GM19468 (cell line): ENCODE measurements at regions not wholly inside any gene's neighbourhood (a gene's known extent, or its start where the extent isn't known, plus 50 kb on each side); places are given as distances from the start of the nearest gene placed in this dataset.
"Not testable (repeated sequence)": the region's sequence is repeated elsewhere in the genome, so short reads cannot be mapped to it uniquely, and the experiment has no call there.

Source experiments
- ATAC-seq: cut with Tn5 transposase; IDR thresholded peaks from one replicate; pipeline ENCODE4 v1.9.1; 2021; ENCODE audit warnings: mild to moderate bottlenecking, moderate library complexity, moderate number of reproducible peaks; ENCODE audit not compliant: unreplicated experiment; ENCODE audit errors: extremely low read depth

DNA sequence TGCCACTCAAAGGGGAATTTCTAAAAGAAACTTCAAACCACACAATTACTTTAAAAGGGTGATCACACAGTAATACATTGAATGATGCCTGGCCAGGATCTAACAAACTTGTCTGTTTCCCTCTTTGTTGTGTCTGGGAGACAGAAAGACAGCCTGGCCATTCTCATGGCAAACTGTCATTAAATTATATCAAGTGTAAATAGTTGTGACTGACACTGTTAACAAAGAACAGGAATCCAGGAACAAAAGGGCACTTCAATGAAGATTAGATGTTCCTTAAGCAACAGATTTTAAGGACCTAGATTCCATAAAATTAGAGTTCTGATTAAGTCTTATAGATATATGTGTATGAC lies 383.6 kb downstream of the KCNJ2 start:
- no peak for ATAC-seq

DNA sequence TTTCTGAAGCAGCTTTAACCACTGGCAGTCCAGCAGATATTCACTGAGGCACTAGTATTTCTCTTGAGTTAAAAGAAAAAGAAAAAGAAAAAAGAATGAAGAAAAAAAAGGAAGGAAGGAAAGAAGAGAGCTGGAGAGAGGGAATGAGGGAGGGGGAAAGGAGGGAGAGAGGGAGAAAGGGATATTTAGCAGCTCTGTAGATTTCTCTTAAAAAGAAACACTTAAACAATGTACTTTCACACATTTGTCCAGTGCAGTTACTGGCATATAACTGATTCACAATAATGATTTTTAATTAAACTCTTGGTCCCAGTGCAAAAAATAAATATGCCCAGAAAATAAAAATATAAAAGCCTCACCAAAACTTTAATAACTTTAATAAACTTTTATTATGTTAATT lies 386.4 kb downstream of the KCNJ2 start:
- ATAC-seq, result no peak

GRCh38 chr17:70558821-70559220 lies 389.5 kb downstream of the KCNJ2 start:
- no peak for ATAC-seq

GRCh38 chr17:70560471-70560870 lies 391.1 kb downstream of the KCNJ2 start:
- no peak for ATAC-seq

DNA sequence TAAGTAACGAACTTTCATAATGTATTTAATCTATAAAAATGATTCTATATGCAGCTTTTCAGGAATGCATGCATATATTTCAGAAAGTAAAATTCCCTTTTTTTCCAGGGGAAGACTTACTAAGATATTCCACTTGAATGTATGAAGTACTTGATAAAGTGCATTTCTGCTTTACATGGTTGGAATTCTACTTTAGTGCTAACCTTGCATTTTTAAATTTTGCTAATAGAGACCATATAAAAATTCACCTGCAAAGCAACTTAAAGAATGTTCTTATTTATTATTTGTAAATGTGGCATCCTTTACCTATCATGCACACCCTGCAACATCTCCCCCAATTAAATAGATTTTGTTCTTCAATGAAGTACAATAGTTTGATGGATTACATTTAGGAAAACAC lies 392.8 kb downstream of the KCNJ2 start:
- no peak for ATAC-seq

DNA sequence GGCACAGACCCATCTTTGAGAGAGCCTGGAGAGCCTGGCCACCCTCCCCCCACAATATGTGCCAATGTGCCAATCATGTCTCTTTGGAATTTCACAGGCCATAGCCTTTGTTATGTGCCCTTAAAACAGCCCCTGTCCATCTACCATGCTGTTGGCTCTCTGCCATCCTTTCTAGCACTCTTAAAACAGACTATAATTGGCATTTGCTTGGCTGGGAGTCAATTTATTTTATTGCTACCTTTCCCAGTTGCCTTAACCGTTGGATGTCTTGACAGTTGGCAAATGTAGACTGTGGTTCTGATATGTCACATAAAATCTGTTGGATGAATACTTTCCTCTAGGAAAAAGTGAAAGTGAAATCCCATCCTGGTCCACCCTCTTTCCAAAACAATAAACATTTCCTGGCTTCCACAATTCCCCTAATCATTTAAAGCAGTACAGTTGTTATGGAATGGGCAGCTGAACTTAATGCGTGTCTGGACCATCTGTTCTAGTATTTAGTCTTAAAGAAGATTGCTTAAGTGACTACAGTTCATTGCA lies 394.0 kb downstream of the KCNJ2 start:
- no peak for ATAC-seq

DNA sequence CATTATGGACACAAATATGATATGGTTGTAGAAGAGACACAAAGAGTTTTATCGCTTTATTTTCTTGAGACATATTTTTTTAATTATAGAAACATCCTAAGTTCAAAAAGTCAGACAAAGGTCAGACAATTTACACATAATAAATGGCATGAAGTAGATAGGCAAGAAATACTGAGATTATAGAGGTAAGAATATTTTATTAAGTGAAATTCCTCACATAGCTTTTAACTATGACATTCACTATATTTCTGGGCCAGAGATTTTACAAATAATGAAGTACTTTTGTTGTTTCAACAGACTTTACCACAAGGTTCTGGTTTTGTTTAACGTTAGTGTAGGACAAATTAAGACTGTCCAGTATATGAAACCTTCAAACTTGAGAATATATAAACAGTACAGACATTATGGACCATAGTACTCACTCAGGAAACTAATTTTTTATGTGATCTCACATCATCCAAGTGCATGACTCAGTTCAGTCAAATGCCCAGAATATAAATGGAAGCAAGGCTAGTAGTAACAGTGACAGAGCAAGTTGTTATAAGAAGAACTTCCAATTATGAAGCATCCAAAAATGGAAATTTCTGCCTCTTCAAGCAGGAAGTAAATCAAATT lies 394.8 kb downstream of the KCNJ2 start:
- no peak for ATAC-seq

DNA sequence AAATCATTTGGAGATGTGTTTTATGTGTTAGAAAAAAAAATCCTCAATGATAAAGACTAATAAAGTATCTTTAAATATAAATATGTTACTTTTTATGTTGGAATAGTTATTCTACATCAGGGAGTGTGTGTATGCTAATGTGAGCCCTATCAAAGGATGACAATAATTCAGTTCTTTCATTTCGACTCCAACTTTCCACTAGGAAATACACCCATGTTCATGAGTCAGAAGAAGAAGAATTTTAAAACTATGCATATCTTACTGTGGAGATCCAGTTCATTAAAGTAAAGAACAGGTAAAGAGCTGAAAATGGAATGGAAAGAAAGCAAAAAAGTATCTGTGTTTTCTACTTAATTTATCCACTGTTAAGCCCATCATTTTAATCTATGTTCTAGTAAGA lies 399.8 kb downstream of the KCNJ2 start:
- no peak for ATAC-seq

GRCh38 chr17:70577456-70577855 lies 408.1 kb downstream of the KCNJ2 start:
- no peak for ATAC-seq

DNA sequence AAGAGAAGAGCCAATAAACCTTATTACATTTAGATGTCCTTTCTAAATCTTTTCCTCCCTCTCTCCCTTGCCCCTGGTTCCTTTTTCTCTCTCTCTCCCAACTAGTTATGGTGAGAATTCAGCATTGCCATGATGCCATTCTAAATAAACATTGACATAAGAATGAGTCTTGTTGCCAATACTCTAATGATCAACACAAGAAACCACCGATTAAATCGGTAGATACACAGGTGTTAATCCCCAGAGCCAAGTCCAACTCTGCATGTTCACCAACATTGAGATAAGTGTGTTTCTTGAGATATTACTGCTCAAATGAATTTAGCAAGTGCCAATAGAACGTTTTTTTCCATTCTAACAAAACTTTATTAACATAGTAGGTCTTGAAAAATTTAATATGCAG lies 412.1 kb downstream of the KCNJ2 start:
- no peak for ATAC-seq

- no peak for ATAC-seq
These were observed 413.4 kb downstream of the KCNJ2 start for GRCh38 chr17:70582777-70583176.

DNA sequence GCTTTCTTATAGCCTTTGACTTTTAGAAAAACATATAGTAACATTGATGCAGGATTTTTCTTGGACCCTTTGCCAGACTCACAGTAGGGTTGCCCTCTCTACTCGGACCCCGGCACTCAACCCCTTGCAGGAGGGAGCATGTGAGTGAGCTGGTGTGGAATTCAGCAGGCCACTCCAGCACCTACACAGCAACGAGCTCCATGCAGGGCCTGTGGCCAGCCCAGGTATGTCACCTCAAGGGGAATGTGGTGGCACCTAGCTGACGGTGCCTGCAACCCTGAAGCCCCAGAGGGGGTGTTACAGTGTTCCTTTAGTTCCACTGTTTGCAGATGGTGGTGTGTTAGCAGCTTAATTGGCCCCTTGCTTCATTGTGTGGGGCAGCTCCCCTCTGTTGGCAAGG lies 414.9 kb downstream of the KCNJ2 start:
- ATAC-seq, result no peak

DNA sequence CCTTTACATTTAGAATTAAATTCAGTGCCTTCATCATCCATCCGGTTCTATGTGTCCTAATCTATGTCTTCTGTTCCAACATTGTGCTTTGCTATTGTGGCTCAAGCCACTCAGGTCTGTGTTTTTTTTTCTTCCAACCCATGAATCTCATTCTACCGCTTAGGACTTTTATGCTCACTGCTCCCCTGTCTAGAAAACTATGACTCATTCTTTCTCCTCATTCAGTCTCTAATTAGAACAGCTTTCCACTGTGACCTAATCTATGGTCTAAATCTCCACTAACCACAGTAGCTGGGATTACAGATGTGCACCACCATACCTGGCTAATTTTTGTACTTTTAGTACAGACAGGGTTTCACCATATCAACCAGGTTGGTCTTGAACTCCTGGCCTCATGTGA lies 418.7 kb downstream of the KCNJ2 start:
- ATAC-seq, result no peak

DNA sequence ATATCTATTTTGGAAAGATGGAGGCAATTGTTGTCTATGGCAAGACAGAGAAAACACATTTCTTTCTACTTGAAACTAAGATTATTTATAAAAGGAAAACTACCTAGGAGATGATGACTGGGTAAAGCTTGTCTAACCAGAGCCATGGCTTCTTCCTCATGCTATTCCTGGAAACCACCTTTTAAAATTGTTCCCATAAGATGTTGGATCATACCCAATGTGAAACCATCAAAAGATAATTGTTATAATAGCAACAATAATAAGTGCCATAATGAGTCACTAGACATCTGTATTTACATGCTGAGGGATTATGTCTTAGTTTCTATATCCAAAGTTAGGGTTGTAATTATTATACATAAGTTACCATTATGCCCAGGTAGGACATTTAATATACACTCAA lies 428.4 kb downstream of the KCNJ2 start:
- no peak for ATAC-seq

DNA sequence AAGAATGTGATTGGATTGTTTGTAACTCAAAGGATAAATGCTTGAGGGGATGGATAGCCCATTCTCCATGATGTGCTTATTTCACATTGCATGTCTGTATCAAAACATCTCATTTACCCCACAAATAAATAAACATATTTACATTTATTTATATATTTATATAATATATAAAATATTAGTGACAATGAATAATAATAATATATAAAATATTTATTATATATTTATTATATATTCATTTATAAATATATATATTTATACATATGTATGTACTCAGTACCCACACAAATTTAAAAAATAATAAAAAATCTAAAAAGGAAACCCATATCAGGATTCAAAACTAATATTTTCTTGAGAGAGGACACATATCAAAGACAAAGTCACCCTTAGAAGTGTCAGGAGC lies 429.9 kb downstream of the KCNJ2 start:
- no peak for ATAC-seq

GRCh38 chr17:70599945-70600344 lies 430.6 kb downstream of the KCNJ2 start:
- not testable (repeated sequence) for ATAC-seq

DNA sequence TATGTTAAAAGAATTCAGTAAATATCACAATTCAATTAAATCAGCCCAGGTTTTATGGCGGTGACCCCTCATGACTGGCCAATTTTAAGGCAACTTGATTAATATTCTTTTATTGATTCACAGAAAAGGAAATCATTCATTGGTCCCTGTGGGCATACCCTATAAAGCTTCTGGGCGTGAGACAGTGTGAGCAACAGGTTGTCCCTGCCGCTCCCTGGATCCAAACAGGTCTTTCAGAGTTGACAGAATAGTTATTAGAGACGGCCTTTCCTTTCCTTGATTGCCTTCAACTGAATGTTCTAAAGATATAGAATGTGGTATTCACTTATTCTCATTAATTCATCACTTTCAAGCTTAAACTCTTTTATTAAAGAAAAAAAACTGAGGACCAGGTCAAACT lies 433.9 kb downstream of the KCNJ2 start:
- no peak for ATAC-seq

GRCh38 chr17:70604854-70605253 lies 435.5 kb downstream of the KCNJ2 start:
- no peak for ATAC-seq

DNA sequence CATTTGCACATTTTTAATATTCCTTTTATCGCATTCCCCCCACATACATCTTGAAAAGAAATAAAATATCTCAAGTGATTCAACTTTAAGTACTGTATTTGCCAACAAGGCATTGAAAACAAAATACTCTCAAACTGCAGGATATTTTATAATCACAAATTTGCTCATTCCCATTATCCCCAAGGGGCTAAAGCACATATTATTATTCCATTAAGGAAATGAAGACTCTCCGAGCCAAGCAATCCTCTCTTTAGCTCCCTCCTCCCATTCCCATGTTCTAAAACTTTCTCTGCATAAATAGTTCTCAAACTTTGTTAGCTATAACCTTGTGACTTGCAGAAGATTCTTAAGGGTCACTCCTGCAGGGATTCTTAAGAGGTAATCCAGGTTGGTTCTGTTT lies 436.8 kb downstream of the KCNJ2 start:
- ATAC-seq, result no peak

DNA sequence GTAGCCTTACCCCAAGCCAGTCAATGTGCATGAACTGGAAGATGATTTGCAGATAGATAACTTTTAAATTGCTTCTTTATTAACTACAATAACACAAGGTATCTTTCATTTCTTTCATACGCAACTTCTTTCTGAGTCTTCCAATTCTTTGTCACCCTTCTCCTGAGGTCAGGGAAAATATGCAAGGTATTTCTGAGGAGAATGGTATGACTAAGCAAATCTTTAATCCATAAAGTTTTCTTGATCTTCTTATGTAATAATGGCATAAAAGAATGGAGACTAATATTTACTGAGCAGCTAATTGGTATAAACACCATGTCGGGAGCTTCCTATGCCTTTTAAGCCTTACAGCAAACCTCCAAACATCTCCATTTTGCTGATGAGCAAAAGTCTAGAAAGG lies 438.9 kb downstream of the KCNJ2 start:
- ATAC-seq, result no peak

- no peak for ATAC-seq
These were observed 439.6 kb downstream of the KCNJ2 start for GRCh38 chr17:70608957-70609356.

GRCh38 chr17:70609566-70609965 lies 440.2 kb downstream of the KCNJ2 start:
- no peak for ATAC-seq

DNA sequence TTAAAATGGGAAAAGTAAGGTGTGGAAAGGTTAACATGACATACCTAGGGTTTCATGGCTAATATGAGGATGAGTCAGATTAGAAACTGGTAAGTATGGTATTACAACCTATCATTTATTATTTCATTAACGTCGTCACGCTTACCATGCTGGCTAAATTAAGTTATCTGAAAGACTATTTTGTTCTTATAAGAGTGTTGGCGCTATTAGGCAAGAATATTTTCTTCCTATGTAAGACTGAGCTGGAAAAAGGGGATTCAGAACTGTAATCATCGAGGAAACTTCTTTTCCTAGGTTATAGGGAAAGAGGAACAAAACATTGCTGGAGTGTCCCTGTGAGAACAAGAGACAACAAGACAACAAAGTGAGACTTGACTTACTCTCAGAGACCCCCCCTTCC lies 440.8 kb downstream of the KCNJ2 start:
- no peak for ATAC-seq
